Erythroblast (primary cell): ENCODE measurements at regions not wholly inside any gene's neighbourhood (a gene's known extent, or its start where the extent isn't known, plus 50 kb on each side); places are given as distances from the start of the nearest gene placed in this dataset.

Experiments
- GATA1 ChIP-seq: IDR thresholded peaks from 2 replicates; pipeline ENCODE4 v1.6.1; 2011; ENCODE audit warnings: low read depth, mild to moderate bottlenecking, control low read depth, low read length, moderate library complexity
- POLR2A ChIP-seq: IDR thresholded peaks from 2 replicates; pipeline ENCODE4 v1.6.1; 2011; ENCODE audit warnings: mild to moderate bottlenecking, low read length

GRCh38 chr22:26949193-26949592 lies 291.8 kb downstream of the MIAT start:
- TF ChIP-seq POLR2A (no peak), GATA1 (no peak)
